HS-5 (cell line): ENCODE measurements at regions not wholly inside any gene's neighbourhood (a gene's known extent, or its start where the extent isn't known, plus 50 kb on each side); places are given as distances from the start of the nearest gene placed in this dataset.

Experiments
- DNase-seq: peaks from one replicate; pipeline ENCODE4 v3.0.0-alpha.2; 2012; ENCODE audit warnings: low read depth

GRCh38 chr7:18200855-18201254 lies 173.2 kb upstream of the PRPS1L1 start:
- DNase-seq, result no peak

- no peak for DNase-seq
Measured at GRCh38 chr7:18201350-18201749, 173.7 kb upstream of the PRPS1L1 start.

GRCh38 chr7:18202315-18203045 lies 174.8 kb upstream of the PRPS1L1 start:
- no peak for DNase-seq

- no peak for DNase-seq
Measured at GRCh38 chr7:18206331-18206730, 178.7 kb upstream of the PRPS1L1 start.

GRCh38 chr7:18208921-18209320 lies 181.3 kb upstream of the PRPS1L1 start:
- no peak for DNase-seq

- no peak for DNase-seq
Measured at GRCh38 chr7:18210377-18210776, 182.7 kb upstream of the PRPS1L1 start.

GRCh38 chr7:18210788-18211187 lies 183.1 kb upstream of the PRPS1L1 start:
- no peak for DNase-seq

GRCh38 chr7:18212308-18212707 lies 184.7 kb upstream of the PRPS1L1 start:
- no peak for DNase-seq

GRCh38 chr7:18212758-18213157 lies 185.1 kb upstream of the PRPS1L1 start:
- no peak for DNase-seq

- no peak for DNase-seq
Measured at GRCh38 chr7:18213652-18214051, 186.0 kb upstream of the PRPS1L1 start.

GRCh38 chr7:18216270-18216669 lies 188.6 kb upstream of the PRPS1L1 start:
- no peak for DNase-seq

- no peak for DNase-seq
Measured at GRCh38 chr7:18221377-18222293, 194.0 kb upstream of the PRPS1L1 start.

GRCh38 chr7:18222636-18223035 lies 195.0 kb upstream of the PRPS1L1 start:
- DNase-seq, result no peak

- no peak for DNase-seq
Measured at GRCh38 chr7:18224138-18224537, 196.5 kb upstream of the PRPS1L1 start.

GRCh38 chr7:18225067-18225466 lies 197.4 kb upstream of the PRPS1L1 start:
- DNase-seq, result no peak

GRCh38 chr7:18226598-18226997 lies 199.0 kb upstream of the PRPS1L1 start:
- no peak for DNase-seq

GRCh38 chr7:18228686-18229085 lies 201.0 kb upstream of the PRPS1L1 start:
- no peak for DNase-seq

GRCh38 chr7:18230271-18230670 lies 202.6 kb upstream of the PRPS1L1 start:
- no peak for DNase-seq

- no peak for DNase-seq
Measured at GRCh38 chr7:18231854-18232253, 204.2 kb upstream of the PRPS1L1 start.

- no peak for DNase-seq
Measured at GRCh38 chr7:18234519-18234918, 206.9 kb upstream of the PRPS1L1 start.

- no peak for DNase-seq
Measured at GRCh38 chr7:18235819-18236218, 208.2 kb upstream of the PRPS1L1 start.

- no peak for DNase-seq
Measured at GRCh38 chr7:18239212-18239611, 211.6 kb upstream of the PRPS1L1 start.

- no peak for DNase-seq
Measured at GRCh38 chr7:18241543-18242231, 214.0 kb upstream of the PRPS1L1 start.
